ENCODE measurements at regions not wholly inside any gene's neighbourhood (a gene's known extent, or its start where the extent isn't known, plus 50 kb on each side); places are given as distances from the start of the nearest gene placed in this dataset.

- Histone ChIP-seq H2BK5ac (ENCODE audit: low read depth, low read length, poor library complexity, severe bottlenecking) (no peak overlapping the region), H2AFZ (replicated peaks; ENCODE audit: low read length, poor library complexity) (no peak overlapping the region), H3K18ac (ENCODE audit: low read depth, low read length) (no peak overlapping the region), H4K8ac (ENCODE audit: low read depth in 2 of 2, low read length in 2 of 2) (no peak overlapping the region), H3K27me3 (ENCODE audit: control insufficient read depth, insufficient read depth, low read length) (no peaks in the 10 kb centered on the region), H2BK15ac (ENCODE audit: low read depth, low read length) (no peak overlapping the region), H2BK20ac (ENCODE audit: low read depth, low read length) (no peak overlapping the region), H3K36me3 (ENCODE audit: control insufficient read depth, insufficient read depth, low read length) (no peaks in the 10 kb centered on the region), H2AK5ac (ENCODE audit: low read depth, low read length) (no peak overlapping the region), H3K4me2 (ENCODE audit: low read depth, low read length) (no peak overlapping the region), H3K9ac (ENCODE audit: low read depth, low read length) (no peak overlapping the region), H3K9me3 (ENCODE audit: control insufficient read depth, insufficient read depth, low read length) (no peaks in the 10 kb centered on the region), H3K4me3 (ENCODE audit: insufficient read depth, low read depth, low read length) (no peak overlapping the region), H4K5ac (ENCODE audit: low read depth, low read length) (no peak overlapping the region), H3K9me1 (ENCODE audit: insufficient read depth, low read length) (no peaks in the 10 kb centered on the region), H3K4ac (ENCODE audit: low read depth, low read length) (no peak overlapping the region), H3K4me1 (ENCODE audit: control insufficient read depth, insufficient read depth, low read length) (no peaks in the 10 kb centered on the region), H3K23ac (ENCODE audit: low read depth, low read length) (no peak overlapping the region), H2BK120ac (ENCODE audit: low read depth, low read length) (no peak overlapping the region), H3K14ac (replicated peaks; ENCODE audit: low read depth, low read length) (no peak overlapping the region), H2AK9ac (replicated peaks; ENCODE audit: low read depth, low read length, poor library complexity) (peak overlapping the region; percentile 3), H3K56ac (ENCODE audit: extremely low read depth, insufficient read depth, low read length) (no peak overlapping the region), H4K91ac (ENCODE audit: insufficient read depth, low read depth, low read length) (no peak overlapping the region), H3K27ac (ENCODE audit: insufficient read depth, low read length) (no peak overlapping the region), H4K20me1 (ENCODE audit: insufficient read depth, low read length) (no peaks in the 10 kb centered on the region), H3K79me1 (ENCODE audit: low read depth in 1 of 2, low read length in 2 of 2) (no peaks in the 10 kb centered on the region)
- DNase-seq: no peak
- ChIA-PET CTCF (no interaction called here), POLR2A (ENCODE audit: unreplicated experiment) (no interaction called here)
- TF ChIP-seq MXI1 (IDR thresholded peaks at IDR 0.05; ENCODE audit: borderline replicate concordance, low read depth, low read length): no peak
- TF ChIP-seq, protein P1, sequence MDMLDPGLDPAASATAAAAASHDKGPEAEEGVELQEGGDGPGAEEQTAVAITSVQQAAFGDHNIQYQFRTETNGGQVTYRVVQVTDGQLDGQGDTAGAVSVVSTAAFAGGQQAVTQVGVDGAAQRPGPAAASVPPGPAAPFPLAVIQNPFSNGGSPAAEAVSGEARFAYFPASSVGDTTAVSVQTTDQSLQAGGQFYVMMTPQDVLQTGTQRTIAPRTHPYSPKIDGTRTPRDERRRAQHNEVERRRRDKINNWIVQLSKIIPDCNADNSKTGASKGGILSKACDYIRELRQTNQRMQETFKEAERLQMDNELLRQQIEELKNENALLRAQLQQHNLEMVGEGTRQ (IDR thresholded peaks at IDR 0.05; ENCODE audit: low read depth, low read length): no peak
- TF ChIP-seq RAD21 (IDR thresholded peaks at IDR 0.05; ENCODE audit: low read length): no peak
- no peak for TF ChIP-seq RCOR1 (IDR thresholded peaks at IDR 0.05; ENCODE audit: insufficient replicate concordance, low read length)
- no peak for TF ChIP-seq CEBPB (IDR thresholded peaks at IDR 0.05; ENCODE audit: low read depth, low read length)
- TF ChIP-seq ELK1 (IDR thresholded peaks at IDR 0.05; ENCODE audit: borderline replicate concordance, low read depth, low read length): no peak
- no peak for TF ChIP-seq RFX5 (IDR thresholded peaks at IDR 0.05; ENCODE audit: low read depth, low read length)
- no peak for TF ChIP-seq FOS (IDR thresholded peaks at IDR 0.05; ENCODE audit: low read depth, low read length)
- no peak for TF ChIP-seq MAFK (IDR thresholded peaks at IDR 0.05; ENCODE audit: low read depth, low read length)
- TF ChIP-seq CHD1 (IDR thresholded peaks at IDR 0.05; ENCODE audit: low read depth, low read length): no peak
- no peak for TF ChIP-seq BHLHE40 (IDR thresholded peaks at IDR 0.05; ENCODE audit: low read depth, low read length)
- TF ChIP-seq, protein P2, sequence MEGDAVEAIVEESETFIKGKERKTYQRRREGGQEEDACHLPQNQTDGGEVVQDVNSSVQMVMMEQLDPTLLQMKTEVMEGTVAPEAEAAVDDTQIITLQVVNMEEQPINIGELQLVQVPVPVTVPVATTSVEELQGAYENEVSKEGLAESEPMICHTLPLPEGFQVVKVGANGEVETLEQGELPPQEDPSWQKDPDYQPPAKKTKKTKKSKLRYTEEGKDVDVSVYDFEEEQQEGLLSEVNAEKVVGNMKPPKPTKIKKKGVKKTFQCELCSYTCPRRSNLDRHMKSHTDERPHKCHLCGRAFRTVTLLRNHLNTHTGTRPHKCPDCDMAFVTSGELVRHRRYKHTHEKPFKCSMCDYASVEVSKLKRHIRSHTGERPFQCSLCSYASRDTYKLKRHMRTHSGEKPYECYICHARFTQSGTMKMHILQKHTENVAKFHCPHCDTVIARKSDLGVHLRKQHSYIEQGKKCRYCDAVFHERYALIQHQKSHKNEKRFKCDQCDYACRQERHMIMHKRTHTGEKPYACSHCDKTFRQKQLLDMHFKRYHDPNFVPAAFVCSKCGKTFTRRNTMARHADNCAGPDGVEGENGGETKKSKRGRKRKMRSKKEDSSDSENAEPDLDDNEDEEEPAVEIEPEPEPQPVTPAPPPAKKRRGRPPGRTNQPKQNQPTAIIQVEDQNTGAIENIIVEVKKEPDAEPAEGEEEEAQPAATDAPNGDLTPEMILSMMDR (conservative IDR thresholded peaks at IDR 0.05; ENCODE audit: low read depth, low read length): no peak
- TF ChIP-seq POLR2A (IDR thresholded peaks at IDR 0.05; ENCODE audit: low read depth, low read length): no peak
- no peak for TF ChIP-seq SMC3 (IDR thresholded peaks at IDR 0.05; ENCODE audit: low read depth, low read length)
- no peak for TF ChIP-seq NFE2L2 (IDR thresholded peaks at IDR 0.05; ENCODE audit: low read depth, low read length)
- no peak for TF ChIP-seq MAZ (IDR thresholded peaks at IDR 0.05; ENCODE audit: borderline replicate concordance, low read depth, low read length)
- no CpG with 5 or more reads among the region's 2 CpGs for WGBS, 2 experiments (ENCODE audit: extremely low coverage in 2 of 2, insufficient read length in 1 of 2)
- dilution Hi-C loops (cut with HindIII; ENCODE audit: low sequenced_read_pairs, unreplicated experiment): no loop called here
- in situ Hi-C loops (cut with MboI; ENCODE audit: low sequenced_read_pairs): loop anchor here (25.0 kb wide), 1 partner anchor 1339 kb away; no protein-coding TSS in a partner anchor
- no TSS peak for BruUV-seq (replicated peaks)
- ATAC-seq (ENCODE audit: low read depth): no peak
- intact Hi-C loops (cut with micrococcal nuclease): no loop called here
Observed at GRCh38 chr9:73223594-73223993, 71.9 kb downstream of the ANXA1 start.

Data from IMR-90 (cell line).